ENCODE measurements at regions not wholly inside any gene's neighbourhood (a gene's known extent, or its start where the extent isn't known, plus 50 kb on each side); places are given as distances from the start of the nearest gene placed in this dataset.

DNA sequence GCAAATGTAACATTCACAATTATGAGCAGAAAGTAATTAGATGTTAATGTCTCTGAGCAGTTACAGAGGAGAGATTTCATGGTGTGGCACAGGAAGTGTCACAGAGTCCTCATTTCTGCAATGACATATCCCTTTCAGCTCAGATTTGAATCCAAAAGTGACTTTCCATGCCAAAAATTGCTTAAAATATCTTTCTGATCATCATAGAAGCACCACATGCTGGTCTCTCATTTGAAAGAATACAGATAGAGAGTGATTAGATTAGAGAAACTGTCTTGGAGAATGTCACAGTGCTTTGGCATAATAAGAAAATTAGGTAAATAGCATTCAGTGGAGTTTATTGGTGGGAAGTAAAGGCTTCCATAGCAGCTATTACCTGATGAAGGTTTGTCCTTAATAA is 383.4 kb upstream of the CDH2 start:
- TF ChIP-seq POLR2A (IDR thresholded peaks at IDR 0.05): no peak
- TF ChIP-seq, protein P1, sequence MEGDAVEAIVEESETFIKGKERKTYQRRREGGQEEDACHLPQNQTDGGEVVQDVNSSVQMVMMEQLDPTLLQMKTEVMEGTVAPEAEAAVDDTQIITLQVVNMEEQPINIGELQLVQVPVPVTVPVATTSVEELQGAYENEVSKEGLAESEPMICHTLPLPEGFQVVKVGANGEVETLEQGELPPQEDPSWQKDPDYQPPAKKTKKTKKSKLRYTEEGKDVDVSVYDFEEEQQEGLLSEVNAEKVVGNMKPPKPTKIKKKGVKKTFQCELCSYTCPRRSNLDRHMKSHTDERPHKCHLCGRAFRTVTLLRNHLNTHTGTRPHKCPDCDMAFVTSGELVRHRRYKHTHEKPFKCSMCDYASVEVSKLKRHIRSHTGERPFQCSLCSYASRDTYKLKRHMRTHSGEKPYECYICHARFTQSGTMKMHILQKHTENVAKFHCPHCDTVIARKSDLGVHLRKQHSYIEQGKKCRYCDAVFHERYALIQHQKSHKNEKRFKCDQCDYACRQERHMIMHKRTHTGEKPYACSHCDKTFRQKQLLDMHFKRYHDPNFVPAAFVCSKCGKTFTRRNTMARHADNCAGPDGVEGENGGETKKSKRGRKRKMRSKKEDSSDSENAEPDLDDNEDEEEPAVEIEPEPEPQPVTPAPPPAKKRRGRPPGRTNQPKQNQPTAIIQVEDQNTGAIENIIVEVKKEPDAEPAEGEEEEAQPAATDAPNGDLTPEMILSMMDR (IDR thresholded peaks at IDR 0.05): no peak
- no peak for TF ChIP-seq POLR2AphosphoS5 (IDR thresholded peaks at IDR 0.05)
- no peak for TF ChIP-seq EP300 (IDR thresholded peaks at IDR 0.05)
